Body of pancreas (tissue), 4 donors: ENCODE measurements at regions not wholly inside any gene's neighbourhood (a gene's known extent, or its start where the extent isn't known, plus 50 kb on each side); places are given as distances from the start of the nearest gene placed in this dataset.

ENCODE experiments used
- POLR2A ChIP-seq, 3 donors: fragments of 450-650 bp; IDR thresholded peaks; one replicate each; pipeline ENCODE4 v1.6.1; 2016; ENCODE audit warnings: antibody characterized with exemption in 3 of 3, mild to moderate bottlenecking in 2 of 3
- TF ChIP-seq, protein P1 (sequence below), 7 experiments: fragments of 450-650 bp in 4 of 7; fragments of 200-600 bp in 3 of 7; sonication (generic) in 3 of 7; IDR thresholded peaks; one replicate each; pipeline ENCODE4 v1.5.1; 2016 to 2019; ENCODE audit warnings: antibody characterized with exemption in 7 of 7

DNA sequence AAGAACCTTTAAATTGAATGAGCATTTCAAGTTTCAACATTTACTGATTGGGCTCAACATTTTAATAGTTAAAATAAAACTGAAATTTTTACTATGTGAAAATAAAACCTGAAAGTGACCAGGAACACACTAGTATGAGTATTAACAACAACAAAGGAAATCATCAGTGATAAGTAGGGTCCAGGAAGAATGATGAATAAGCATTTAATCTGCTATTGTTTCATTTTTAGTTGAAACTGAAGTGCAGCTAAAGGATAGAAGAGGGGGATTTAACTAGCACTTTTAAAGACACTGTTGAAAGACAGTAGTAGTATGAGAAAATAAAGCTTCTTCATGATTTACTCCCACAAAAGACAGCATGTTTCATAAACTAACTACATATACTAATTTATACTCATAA lies 250.9 kb upstream of the IPO5 start:
- TF ChIP-seq, protein P1, sequence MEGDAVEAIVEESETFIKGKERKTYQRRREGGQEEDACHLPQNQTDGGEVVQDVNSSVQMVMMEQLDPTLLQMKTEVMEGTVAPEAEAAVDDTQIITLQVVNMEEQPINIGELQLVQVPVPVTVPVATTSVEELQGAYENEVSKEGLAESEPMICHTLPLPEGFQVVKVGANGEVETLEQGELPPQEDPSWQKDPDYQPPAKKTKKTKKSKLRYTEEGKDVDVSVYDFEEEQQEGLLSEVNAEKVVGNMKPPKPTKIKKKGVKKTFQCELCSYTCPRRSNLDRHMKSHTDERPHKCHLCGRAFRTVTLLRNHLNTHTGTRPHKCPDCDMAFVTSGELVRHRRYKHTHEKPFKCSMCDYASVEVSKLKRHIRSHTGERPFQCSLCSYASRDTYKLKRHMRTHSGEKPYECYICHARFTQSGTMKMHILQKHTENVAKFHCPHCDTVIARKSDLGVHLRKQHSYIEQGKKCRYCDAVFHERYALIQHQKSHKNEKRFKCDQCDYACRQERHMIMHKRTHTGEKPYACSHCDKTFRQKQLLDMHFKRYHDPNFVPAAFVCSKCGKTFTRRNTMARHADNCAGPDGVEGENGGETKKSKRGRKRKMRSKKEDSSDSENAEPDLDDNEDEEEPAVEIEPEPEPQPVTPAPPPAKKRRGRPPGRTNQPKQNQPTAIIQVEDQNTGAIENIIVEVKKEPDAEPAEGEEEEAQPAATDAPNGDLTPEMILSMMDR (IDR thresholded peaks at IDR 0.05) = no peak
- no peak for TF ChIP-seq POLR2A (IDR thresholded peaks at IDR 0.05)
